ENCODE measurements at regions not wholly inside any gene's neighbourhood (a gene's known extent, or its start where the extent isn't known, plus 50 kb on each side); places are given as distances from the start of the nearest gene placed in this dataset.

DNA sequence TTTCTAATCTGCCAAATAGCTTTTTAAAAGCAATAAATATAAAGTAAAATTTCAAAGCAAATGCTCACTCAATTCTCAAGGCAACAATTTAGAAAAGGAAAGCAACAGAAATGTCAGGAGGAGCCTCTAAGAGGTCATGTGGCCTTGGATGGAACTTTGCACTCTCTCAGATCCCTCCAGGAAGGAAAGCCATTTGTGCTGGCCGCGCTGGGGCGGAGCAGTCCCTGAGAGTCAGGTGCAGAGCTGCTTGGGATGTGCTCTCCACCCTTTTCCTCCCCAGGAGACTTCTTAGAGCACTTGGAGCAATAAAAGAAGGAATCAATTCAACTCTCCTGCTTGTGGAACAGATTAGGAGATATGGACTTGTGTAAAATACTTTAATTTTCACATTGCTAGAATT is 379.8 kb upstream of the LINC00305 start:
- ATAC-seq: no peak

GRCh38 chr18:64519201-64519600 is 370.3 kb upstream of the LINC00305 start:
- no peak for ATAC-seq
- TF ChIP-seq ZFP3 (CRISPR knock-in tag; IDR thresholded peaks at IDR 0.05) (no peak), OSR1 (CRISPR knock-in tag; IDR thresholded peaks at IDR 0.05) (no peak), ZFP30 (CRISPR knock-in tag; IDR thresholded peaks at IDR 0.05) (no peak), RARB (CRISPR knock-in tag; IDR thresholded peaks at IDR 0.05) (no peak), CSDC2 (CRISPR knock-in tag; IDR thresholded peaks at IDR 0.05) (no peak), PPARA (CRISPR knock-in tag; IDR thresholded peaks at IDR 0.05; ENCODE audit: borderline replicate concordance) (no peak), CREB5 (CRISPR knock-in tag; IDR thresholded peaks at IDR 0.05; ENCODE audit: low read depth) (no peak)
- TF ChIP-seq, protein P1, sequence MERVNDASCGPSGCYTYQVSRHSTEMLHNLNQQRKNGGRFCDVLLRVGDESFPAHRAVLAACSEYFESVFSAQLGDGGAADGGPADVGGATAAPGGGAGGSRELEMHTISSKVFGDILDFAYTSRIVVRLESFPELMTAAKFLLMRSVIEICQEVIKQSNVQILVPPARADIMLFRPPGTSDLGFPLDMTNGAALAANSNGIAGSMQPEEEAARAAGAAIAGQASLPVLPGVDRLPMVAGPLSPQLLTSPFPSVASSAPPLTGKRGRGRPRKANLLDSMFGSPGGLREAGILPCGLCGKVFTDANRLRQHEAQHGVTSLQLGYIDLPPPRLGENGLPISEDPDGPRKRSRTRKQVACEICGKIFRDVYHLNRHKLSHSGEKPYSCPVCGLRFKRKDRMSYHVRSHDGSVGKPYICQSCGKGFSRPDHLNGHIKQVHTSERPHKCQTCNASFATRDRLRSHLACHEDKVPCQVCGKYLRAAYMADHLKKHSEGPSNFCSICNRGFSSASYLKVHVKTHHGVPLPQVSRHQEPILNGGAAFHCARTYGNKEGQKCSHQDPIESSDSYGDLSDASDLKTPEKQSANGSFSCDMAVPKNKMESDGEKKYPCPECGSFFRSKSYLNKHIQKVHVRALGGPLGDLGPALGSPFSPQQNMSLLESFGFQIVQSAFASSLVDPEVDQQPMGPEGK (CRISPR knock-in tag; IDR thresholded peaks at IDR 0.05; ENCODE audit: borderline replicate concordance): no peak
- TF ChIP-seq, protein P2, sequence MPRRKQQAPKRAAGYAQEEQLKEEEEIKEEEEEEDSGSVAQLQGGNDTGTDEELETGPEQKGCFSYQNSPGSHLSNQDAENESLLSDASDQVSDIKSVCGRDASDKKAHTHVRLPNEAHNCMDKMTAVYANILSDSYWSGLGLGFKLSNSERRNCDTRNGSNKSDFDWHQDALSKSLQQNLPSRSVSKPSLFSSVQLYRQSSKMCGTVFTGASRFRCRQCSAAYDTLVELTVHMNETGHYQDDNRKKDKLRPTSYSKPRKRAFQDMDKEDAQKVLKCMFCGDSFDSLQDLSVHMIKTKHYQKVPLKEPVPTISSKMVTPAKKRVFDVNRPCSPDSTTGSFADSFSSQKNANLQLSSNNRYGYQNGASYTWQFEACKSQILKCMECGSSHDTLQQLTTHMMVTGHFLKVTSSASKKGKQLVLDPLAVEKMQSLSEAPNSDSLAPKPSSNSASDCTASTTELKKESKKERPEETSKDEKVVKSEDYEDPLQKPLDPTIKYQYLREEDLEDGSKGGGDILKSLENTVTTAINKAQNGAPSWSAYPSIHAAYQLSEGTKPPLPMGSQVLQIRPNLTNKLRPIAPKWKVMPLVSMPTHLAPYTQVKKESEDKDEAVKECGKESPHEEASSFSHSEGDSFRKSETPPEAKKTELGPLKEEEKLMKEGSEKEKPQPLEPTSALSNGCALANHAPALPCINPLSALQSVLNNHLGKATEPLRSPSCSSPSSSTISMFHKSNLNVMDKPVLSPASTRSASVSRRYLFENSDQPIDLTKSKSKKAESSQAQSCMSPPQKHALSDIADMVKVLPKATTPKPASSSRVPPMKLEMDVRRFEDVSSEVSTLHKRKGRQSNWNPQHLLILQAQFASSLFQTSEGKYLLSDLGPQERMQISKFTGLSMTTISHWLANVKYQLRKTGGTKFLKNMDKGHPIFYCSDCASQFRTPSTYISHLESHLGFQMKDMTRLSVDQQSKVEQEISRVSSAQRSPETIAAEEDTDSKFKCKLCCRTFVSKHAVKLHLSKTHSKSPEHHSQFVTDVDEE (CRISPR knock-in tag; IDR thresholded peaks at IDR 0.05): no peak
- TF ChIP-seq, protein P3, sequence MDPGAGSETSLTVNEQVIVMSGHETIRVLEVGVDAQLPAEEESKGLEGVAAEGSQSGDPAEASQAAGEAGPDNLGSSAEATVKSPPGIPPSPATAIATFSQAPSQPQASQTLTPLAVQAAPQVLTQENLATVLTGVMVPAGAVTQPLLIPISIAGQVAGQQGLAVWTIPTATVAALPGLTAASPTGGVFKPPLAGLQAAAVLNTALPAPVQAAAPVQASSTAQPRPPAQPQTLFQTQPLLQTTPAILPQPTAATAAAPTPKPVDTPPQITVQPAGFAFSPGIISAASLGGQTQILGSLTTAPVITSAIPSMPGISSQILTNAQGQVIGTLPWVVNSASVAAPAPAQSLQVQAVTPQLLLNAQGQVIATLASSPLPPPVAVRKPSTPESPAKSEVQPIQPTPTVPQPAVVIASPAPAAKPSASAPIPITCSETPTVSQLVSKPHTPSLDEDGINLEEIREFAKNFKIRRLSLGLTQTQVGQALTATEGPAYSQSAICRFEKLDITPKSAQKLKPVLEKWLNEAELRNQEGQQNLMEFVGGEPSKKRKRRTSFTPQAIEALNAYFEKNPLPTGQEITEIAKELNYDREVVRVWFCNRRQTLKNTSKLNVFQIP (CRISPR knock-in tag; IDR thresholded peaks at IDR 0.05; ENCODE audit: borderline replicate concordance, low read depth): no peak

More for the DNA sequence above, 379.8 kb upstream of the LINC00305 start:
- no peak for TF ChIP-seq PPARA (CRISPR knock-in tag; IDR thresholded peaks at IDR 0.05; ENCODE audit: borderline replicate concordance)
- TF ChIP-seq, protein P3 (CRISPR knock-in tag; IDR thresholded peaks at IDR 0.05; ENCODE audit: borderline replicate concordance, low read depth): no peak
- no peak for TF ChIP-seq ZNF70 (CRISPR knock-in tag; IDR thresholded peaks at IDR 0.05)
- no peak for TF ChIP-seq ZFP30 (CRISPR knock-in tag; IDR thresholded peaks at IDR 0.05)
- TF ChIP-seq SNAI2 (CRISPR knock-in tag; IDR thresholded peaks at IDR 0.05): no peak
- no peak for TF ChIP-seq BACH2 (CRISPR knock-in tag; IDR thresholded peaks at IDR 0.05; ENCODE audit: borderline replicate concordance)
- TF ChIP-seq ZFP3 (CRISPR knock-in tag; IDR thresholded peaks at IDR 0.05): no peak
- no peak for TF ChIP-seq ZC3H10 (CRISPR knock-in tag; IDR thresholded peaks at IDR 0.05)
- no peak for TF ChIP-seq OSR1 (CRISPR knock-in tag; IDR thresholded peaks at IDR 0.05)
- TF ChIP-seq TOX (CRISPR knock-in tag; IDR thresholded peaks at IDR 0.05; ENCODE audit: borderline replicate concordance): no peak
- no peak for TF ChIP-seq ISL1 (CRISPR knock-in tag; IDR thresholded peaks at IDR 0.05)
- TF ChIP-seq ZNF8 (CRISPR knock-in tag; IDR thresholded peaks at IDR 0.05): no peak
- no peak for TF ChIP-seq CREB5 (CRISPR knock-in tag; IDR thresholded peaks at IDR 0.05; ENCODE audit: low read depth)
- TF ChIP-seq, protein P1 (CRISPR knock-in tag; IDR thresholded peaks at IDR 0.05; ENCODE audit: borderline replicate concordance): no peak
- no peak for TF ChIP-seq TCF4 (CRISPR knock-in tag; IDR thresholded peaks at IDR 0.05; ENCODE audit: borderline replicate concordance)
